GM18505 (cell line): ENCODE measurements at regions not wholly inside any gene's neighbourhood (a gene's known extent, or its start where the extent isn't known, plus 50 kb on each side); places are given as distances from the start of the nearest gene placed in this dataset.

Source experiments
- ATAC-seq: cut with Tn5 transposase; IDR thresholded peaks from one replicate; pipeline ENCODE4 v1.9.1; 2021; ENCODE audit not compliant: unreplicated experiment
- POLR2A ChIP-seq: IDR thresholded peaks from 4 replicates; pipeline ENCODE4 v1.6.1; 2011; ENCODE audit warnings: borderline replicate concordance; ENCODE audit not compliant: insufficient read depth, insufficient read length; ENCODE audit errors: extremely low read depth

DNA sequence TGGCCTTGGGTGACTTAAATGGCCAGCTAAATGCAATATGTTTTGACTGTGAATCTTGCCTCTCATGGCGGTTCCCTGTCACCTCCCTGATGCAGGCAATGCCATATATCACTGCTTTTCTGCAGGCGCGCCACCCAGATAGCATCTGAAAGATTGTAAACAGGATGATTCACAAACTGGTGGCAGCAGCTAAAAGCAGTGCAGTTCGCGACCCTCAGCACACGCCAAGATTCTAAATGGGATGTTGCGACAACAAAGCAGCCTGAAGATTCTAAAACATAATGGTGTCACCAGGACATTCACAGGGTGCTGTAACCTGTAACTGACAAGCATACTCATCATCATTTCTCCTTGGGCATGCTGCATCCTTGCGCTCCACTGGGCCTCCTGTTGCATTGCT, 440.4 kb upstream of the CADM1 start:
- no peak for ATAC-seq
- TF ChIP-seq POLR2A: no peak

DNA sequence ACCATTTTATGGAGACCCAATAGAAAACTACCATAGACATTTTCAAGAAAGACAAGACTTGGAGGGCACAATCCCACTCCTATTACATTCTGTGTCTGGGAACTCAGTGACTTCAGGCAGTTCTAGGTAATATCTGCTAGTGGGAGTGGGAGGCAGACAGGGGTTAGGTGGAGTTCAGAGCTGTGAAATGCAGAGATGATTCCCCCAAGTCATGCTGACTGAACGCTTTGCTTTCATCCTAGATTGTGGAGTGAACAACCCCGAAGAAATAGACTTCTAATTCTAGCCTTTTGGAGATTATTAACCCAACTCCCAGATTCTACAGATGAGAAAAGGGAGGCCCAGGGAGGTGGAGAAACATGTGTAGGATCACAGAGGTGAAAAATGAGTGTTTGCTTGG, 437.8 kb upstream of the CADM1 start:
- no peak for TF ChIP-seq POLR2A
- ATAC-seq: no peak

DNA sequence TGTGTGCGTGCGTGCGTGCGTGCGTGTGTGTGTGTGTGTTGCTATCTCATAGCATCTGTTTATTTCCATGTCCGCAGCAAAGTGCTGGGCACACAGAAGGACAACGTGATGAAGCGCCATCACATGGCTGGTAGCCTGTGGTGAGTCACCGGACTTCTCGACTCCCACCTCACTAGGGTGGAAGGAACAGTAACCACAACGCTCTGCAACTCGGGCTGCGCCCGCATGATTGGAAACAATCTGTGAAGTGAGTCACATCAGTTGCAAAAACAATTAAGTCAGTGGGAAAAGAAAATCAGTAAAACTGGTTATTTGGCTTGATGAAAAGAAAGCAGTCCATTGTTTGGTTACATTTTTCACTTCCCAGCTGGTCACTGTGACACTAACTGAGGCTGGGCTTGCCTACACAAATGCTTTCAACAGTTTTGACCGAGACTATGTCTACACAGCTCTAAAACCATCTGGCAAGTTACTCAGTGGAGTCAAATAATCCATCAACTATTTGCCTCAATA, 437.3 kb upstream of the CADM1 start:
- no peak for ATAC-seq
- no peak for TF ChIP-seq POLR2A

DNA sequence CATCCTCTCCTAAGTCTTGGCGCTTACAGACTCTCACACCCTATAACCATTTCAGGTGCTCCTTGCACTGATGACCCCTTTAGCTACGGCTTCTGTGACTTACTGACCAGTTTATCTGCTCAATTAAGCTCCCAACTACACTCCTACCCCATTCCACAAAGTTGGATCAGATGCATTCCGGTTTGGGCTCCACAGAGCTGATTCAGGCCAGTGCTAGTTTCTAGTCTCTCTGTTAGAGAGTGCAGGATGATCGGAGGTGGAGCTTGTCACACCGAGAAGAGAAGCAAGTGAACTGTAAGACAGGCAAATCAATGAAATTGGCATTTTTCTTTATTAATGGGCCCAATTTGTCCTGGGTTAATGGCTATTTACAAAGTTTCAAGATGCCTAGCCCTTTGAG, 436.8 kb upstream of the CADM1 start:
- no peak for ATAC-seq
- TF ChIP-seq POLR2A: no peak

DNA sequence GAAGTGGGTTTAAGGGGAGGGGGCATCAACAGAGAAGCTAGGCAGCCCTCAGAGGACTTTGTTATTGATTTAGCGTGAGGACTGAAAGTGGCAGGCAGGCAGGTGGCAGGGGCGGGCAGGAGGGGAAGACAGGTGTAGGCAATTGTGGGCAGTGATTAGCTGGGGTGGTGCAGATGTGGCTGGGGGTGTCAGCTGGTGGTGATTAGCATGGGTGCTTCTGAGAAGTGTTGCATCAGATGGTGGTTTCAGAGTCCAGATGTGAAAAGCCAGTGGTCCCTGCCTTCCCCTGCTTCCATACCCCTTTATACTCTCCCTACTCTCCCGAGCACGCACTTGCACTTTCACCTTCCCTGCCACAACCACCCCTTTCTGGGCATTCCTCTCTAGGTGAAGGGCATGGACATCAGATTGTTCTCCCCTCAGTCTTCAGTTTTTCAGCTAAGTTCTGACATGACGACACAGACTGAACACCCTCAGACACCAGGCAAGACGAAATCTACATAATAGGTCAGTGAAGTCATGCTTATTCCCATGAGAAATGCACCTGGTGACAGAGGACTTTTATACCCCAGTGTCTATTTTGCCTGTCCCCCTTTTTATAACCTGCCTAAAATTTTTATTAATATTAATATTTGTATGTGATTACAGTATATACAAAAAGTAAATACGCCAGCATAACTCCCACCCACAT, 435.7 kb upstream of the CADM1 start:
- ATAC-seq: no peak
- TF ChIP-seq POLR2A: no peak

DNA sequence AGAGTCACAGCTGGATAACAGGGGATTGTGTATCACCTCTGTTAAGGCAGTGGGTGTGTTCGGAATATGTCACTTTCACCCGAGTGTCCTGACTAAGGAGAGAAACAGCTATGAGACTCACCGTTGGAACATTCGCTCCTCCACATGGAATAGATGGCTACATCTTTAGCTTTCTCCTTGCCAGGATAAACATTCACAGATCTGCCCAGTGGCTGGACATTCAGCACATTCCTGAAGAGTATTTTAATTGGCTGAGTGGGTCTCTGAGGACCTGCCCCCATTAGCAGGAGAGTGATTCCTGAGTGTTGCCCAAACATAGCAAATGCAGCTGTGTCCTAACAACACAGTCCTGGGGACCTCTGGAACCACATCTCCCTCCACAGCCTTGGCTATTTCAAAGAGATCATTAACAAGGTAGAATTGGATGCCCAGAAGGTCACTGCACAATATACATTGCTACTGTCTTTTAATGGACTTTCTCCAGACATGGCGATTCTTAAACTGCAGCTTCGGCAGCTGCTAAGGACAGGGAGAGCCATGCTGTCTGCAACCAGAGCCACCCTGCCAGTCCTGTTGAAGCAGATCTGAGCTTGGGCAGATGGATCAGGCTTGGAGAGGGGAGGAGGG, 435.0 kb upstream of the CADM1 start:
- no peak for ATAC-seq
- TF ChIP-seq POLR2A: no peak

DNA sequence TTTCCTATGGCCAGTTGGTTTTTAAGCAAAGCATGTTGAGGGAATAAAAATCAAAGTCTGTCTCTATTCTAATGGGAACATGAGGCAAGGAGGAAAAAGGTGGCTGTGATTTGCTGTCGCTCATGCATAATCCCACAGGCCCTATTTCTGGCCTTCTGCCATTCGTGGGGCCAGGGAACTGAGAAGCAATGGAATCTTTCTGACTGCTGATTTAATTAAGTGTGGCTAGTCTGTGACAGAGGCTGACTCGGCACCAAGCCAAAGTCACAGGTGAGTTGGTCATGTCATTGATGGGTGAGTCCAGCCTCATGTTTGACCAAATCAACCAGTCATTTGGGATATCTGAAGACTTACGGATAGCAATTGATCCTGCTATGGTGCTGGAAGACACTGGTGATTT, 429.3 kb upstream of the CADM1 start:
- ATAC-seq: no peak
- no peak for TF ChIP-seq POLR2A

DNA sequence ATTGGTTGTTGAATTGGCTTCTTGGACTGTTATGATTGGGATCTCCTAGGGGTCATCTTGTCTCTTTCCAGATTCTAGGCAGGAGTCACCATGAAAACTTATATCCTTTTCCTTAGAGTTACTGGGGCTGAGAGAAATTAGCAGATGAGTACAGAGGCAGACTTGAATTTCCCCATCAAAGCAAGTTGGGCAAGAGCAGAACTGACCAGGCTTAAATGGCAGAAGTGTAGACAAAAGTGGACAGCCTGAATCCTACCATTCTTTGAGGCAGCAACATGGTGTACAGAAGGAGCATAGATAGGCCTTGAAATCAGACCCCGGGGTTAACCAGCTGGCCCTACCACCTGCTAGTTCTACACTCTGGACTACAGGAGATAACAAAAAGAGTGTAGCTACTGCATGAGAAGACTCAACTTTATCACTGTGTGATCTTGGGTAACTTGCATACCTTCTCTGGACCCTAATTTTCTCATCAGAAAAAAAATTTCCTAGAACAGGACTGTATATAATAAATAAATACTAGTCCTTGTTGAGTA, 427.4 kb upstream of the CADM1 start:
- TF ChIP-seq POLR2A: no peak
- ATAC-seq: no peak

DNA sequence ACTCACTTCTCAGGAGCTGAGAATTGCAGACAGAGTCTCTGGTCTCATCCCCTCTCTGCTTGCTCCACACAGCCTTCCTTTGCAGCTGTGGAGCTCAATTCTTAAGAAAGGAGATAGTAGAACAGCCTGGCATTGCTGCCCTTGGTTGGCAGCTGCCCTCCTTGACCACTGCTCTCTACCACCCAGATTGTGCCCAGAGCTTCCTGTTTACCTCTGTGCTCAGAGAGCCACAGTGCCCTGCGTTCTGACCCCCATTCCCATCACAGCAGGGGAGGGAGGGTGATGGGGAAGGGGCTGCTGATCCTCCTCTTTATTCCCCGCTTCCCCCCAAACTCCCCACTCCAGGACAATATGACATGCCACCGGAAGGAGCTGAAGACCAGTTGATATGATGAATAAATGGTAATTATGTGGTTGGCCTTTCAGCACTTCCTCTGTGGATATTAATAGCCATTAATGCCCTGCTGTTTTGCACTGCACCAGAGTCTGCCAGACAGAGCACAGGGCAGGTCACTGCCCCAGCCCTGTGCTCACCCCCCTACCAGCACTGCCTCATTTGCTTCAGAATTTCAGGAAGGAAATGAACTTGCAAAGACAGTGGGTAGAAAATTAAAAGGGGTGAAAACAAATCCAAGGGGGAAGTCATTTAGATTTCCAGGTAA, 426.8 kb upstream of the CADM1 start:
- ATAC-seq: peak; percentile 42
- peak; percentile 31 for TF ChIP-seq POLR2A

DNA sequence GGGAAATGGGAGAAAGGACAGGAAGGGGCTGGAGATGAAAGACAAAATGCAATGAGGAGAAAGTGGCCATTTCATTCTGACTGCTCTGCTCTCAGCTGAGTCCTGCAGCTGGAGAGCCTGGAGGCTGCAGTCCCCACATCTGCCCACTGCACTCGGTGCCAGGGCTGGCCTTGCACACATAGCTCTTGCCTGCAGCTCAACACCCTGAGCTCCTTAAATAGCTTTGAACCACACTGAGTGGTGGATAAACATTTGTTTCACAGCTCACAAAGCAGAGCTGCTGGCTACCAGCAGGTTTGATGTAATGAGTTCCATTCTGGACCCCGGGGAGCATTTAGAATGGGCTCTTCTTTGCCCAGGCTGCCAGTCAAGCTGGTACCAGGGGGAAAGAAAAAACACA, 426.1 kb upstream of the CADM1 start:
- no peak for ATAC-seq
- TF ChIP-seq POLR2A: no peak

DNA sequence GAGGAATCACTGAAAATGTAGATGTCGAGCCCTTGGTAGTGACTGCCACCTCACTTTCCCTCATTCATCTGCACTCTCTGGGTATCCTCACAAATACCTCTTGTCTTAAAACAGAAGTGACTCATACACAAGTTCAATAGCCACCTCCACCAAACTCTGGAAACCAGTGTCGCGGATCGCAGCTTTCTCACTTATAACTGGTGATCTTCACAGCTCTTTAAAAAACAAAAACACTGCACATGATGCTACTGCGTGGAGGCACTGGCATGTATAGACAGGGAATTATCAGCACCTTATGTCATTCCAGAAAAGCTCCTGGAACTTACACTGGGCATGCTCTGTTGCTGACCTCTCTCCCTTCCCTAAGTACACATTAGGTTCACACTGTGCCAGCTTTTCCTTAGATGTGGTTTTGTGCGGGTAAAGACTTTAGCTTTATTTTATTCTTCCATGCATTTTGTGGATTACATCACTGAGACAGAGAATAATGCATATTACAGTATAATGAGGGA, 425.5 kb upstream of the CADM1 start:
- no peak for TF ChIP-seq POLR2A
- no peak for ATAC-seq

DNA sequence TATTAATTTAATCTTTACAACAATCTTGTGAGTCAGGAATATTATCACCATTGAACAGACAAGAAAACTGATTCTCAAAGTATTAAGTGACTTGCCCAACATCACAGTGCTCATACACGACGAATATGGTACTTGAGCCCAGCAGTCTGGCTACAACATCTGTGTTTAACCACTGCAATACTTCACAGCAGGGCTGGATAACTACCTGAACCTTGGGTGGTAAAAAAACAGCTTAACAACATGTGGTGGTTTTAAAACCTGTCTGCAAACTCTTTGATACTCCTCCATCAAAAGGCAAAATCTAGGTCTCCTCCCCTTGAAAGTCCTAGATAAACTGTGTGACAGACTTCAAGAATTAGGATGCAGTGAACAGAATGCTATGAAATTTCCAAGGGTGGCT, 424.6 kb upstream of the CADM1 start:
- no peak for ATAC-seq
- TF ChIP-seq POLR2A: peak; percentile 12

DNA sequence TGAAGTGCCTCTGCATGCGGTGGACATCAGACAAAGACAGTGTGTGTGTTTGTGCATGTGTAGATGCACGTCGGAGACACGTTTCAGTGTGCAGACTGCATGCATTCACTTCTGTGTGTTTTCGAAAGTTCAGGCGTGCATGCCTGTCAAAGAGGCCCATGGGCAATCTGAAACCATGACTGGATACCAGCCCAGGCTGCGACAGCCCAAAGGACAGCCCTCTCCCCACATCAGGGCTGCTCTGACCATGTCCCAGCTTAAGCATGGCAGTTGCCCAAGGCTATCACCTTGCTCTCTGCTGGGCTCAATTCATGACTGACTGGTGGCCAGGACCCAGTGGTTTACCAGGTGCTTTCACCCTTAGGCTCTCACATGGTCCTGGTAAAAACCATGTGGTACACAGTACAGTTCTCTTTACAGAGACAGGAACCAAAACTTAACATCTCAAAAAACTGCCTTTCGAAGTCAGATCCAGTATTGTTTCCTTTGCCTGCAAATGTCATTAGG, 423.7 kb upstream of the CADM1 start:
- peak; percentile 41 for TF ChIP-seq POLR2A
- ATAC-seq: peak; percentile 24
